Left ventricle myocardium inferior (tissue), 1 donor: ENCODE measurements at regions not wholly inside any gene's neighbourhood (a gene's known extent, or its start where the extent isn't known, plus 50 kb on each side); places are given as distances from the start of the nearest gene placed in this dataset.
A peak's percentile ranks its signal among the peaks of the same experiment; 100 is the strongest.

Experiments used
- DNase-seq: peaks from one replicate; pipeline ENCODE4 v3.0.0-alpha.2; 2020
- H3K27ac ChIP-seq: fragments of 200-600 bp; replicated peaks from 2 replicates; pipeline ENCODE4 v1.8.0; 2021
- H3K27me3 ChIP-seq: fragments of 200-600 bp; 2 replicates; pipeline ENCODE4 v1.8.0; 2021; ENCODE audit warnings: low read depth
- H3K36me3 ChIP-seq: fragments of 200-600 bp; 2 replicates; pipeline ENCODE4 v1.8.0; 2021
- H3K4me1 ChIP-seq: fragments of 200-600 bp; 2 replicates; pipeline ENCODE4 v1.8.0; 2021
- H3K4me3 ChIP-seq: fragments of 200-600 bp; 2 replicates; pipeline ENCODE4 v1.8.0; 2021; ENCODE audit warnings: mild to moderate bottlenecking, moderate library complexity
- H3K9me3 ChIP-seq: fragments of 200-600 bp; replicated peaks from 2 replicates; pipeline ENCODE4 v1.8.0; 2021
- intact Hi-C: fragments of 100-400 bp; cut with micrococcal nuclease; formaldehyde crosslinking; loops from one replicate; pipeline ENCODE4 v1.11.0; 2022
- TF ChIP-seq, protein P1 (sequence below): fragments of 200-600 bp; IDR thresholded peaks from 2 replicates; pipeline ENCODE4 v1.8.0; 2021; ENCODE audit warnings: antibody characterized with exemption, mild to moderate bottlenecking, borderline replicate concordance
- donor health status: DM: no; HTN: yes; CAD: no; lungs with severe emphysema.

DNA sequence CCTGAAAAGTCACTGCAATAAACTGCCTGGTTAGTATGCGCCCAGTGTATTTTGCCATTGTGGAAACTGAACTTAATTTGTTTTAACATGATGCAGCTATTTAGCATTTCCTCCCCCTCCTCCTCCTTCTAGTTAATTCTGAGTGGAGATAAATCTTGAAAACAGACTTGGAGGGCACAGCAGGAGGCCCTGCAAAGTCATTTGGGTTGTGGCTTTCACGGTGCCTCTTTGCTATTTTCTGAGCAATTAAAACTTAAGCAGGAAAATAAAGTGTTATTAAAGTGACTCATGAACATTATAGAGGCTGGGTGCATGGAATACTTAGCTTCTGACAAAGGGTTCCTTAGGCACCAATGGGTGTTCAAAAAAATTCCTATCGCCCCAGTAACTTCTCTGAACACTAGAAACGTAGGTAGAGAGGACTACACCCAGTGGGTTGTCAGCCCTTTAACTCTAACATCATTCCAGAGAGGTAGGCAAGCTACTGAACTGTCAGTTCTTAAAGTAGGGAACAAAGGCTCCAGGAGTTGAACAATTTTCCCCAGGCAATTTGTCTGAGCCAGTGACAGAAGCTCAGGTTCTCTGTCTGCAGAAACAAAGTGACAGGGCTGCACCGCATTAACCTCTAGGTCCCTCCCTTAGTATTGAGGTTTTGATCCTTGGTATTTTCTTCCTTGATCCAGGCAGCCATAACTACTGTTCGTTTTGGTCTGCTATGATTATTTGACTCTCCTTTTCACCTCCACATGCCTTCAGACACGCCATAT, 158.3 kb upstream of the KIT start:
- Histone ChIP-seq H3K4me3 (no peak overlapping the region), H3K27ac (no peak overlapping the region), H3K27me3 (no peaks in the 10 kb centered on the region), H3K9me3 (peaks cover 1% of the 10 kb centered on the region), H3K4me1 (no peaks in the 10 kb centered on the region), H3K36me3 (no peaks in the 10 kb centered on the region)
- TF ChIP-seq, protein P1, sequence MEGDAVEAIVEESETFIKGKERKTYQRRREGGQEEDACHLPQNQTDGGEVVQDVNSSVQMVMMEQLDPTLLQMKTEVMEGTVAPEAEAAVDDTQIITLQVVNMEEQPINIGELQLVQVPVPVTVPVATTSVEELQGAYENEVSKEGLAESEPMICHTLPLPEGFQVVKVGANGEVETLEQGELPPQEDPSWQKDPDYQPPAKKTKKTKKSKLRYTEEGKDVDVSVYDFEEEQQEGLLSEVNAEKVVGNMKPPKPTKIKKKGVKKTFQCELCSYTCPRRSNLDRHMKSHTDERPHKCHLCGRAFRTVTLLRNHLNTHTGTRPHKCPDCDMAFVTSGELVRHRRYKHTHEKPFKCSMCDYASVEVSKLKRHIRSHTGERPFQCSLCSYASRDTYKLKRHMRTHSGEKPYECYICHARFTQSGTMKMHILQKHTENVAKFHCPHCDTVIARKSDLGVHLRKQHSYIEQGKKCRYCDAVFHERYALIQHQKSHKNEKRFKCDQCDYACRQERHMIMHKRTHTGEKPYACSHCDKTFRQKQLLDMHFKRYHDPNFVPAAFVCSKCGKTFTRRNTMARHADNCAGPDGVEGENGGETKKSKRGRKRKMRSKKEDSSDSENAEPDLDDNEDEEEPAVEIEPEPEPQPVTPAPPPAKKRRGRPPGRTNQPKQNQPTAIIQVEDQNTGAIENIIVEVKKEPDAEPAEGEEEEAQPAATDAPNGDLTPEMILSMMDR: no peak
- intact Hi-C loops: no loop called here
- DNase-seq: no peak

DNA sequence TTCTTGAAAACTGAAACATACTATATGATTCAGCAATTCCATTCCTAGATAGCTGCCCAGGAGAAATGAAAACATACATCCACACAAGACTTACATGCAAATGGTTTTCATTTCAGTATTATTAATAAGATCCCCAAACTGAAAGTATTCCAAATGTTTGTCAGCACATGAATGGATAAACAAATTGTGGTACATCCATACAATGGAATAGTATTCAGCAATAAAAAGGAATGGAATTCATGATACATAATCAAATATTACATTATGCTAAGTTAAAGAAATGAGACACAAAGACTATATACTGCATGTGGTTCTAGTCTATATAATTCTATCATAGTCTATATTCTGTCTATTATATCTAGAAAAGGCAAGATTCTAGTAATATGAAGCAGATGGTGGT, 152.4 kb upstream of the KIT start:
- DNase-seq: no peak
- TF ChIP-seq, protein P1: no peak
- H3K27me3 ChIP-seq: no peaks in the 10 kb centered on the region
- H3K4me1 ChIP-seq: no peaks in the 10 kb centered on the region
- H3K27ac ChIP-seq: no peak overlapping the region
- no peak overlapping the region for H3K4me3 ChIP-seq
- intact Hi-C loops: no loop called here
- H3K36me3 ChIP-seq: no peaks in the 10 kb centered on the region
- peaks cover 23% of the 10 kb centered on the region for H3K9me3 ChIP-seq

DNA sequence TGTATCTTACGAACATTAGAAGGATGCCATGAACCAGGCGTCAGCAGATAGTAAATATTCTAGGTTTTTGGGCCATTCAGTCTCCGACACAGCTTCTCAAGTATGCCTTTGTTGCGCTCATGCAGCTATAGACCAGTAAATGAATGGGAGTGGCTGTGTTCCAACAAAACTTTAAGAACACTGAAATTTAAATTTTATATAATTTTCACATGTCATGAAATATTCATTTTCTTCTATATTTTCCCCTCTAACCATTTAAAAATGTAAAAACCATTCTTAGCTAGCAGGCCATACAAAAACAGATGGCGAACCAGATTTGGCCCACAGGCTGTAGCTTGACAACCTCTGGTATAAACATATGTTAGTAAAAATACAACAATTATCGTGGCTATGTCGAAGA, 151.8 kb upstream of the KIT start:
- TF ChIP-seq, protein P1: no peak
- DNase-seq: no peak
- Histone ChIP-seq H3K9me3 (peaks cover 23% of the 10 kb centered on the region), H3K36me3 (no peaks in the 10 kb centered on the region), H3K4me3 (no peak overlapping the region), H3K27ac (no peak overlapping the region), H3K27me3 (no peaks in the 10 kb centered on the region), H3K4me1 (no peaks in the 10 kb centered on the region)
- intact Hi-C loops: no loop called here

DNA sequence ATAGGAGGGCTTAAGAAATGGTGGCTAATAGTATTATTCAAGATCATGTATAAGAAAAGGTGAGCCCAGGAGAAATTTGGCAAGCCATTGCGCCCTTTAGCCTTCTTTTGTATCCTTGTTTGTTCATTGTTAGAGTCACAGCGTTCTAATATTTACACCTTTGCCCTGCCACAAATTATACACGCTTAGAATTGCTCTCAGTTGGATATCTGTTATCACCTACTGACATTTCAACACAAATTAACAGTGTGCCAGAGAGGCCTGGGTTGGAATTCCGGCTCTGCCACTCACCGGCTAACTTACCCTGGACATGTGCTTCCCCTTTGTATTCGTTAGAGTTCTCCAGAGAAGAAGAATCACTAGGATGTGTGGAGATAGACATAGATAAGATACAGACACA, 148.7 kb upstream of the KIT start:
- DNase-seq: no peak
- peaks cover 23% of the 10 kb centered on the region for H3K9me3 ChIP-seq
- no peak overlapping the region for H3K4me3 ChIP-seq
- intact Hi-C loops: no loop called here
- no peaks in the 10 kb centered on the region for H3K36me3 ChIP-seq
- no peak overlapping the region for H3K27ac ChIP-seq
- no peaks in the 10 kb centered on the region for H3K4me1 ChIP-seq
- TF ChIP-seq, protein P1: no peak
- no peaks in the 10 kb centered on the region for H3K27me3 ChIP-seq

DNA sequence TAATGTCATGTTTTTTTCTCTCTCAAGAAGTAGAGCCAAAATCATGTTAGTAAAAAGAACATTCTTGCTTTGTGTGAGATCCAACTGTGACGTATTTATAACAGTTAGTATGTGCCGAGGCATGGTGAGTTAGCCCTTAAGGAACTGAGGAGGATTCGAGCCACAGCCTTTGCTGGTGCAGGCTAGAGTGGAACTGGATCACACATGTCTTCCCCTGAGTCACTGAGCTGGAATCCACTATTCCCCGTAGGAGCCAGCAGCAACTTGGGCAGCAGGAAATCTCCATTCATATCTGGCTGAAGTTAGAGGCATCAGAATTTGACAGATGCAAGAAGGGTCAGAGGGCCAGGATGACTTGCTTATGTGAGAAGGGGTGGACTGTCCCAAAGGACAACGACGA, 144.6 kb upstream of the KIT start:
- no peaks in the 10 kb centered on the region for H3K4me1 ChIP-seq
- intact Hi-C loops: no loop called here
- no peaks in the 10 kb centered on the region for H3K9me3 ChIP-seq
- H3K36me3 ChIP-seq: no peaks in the 10 kb centered on the region
- no peak overlapping the region for H3K27ac ChIP-seq
- no peak overlapping the region for H3K4me3 ChIP-seq
- TF ChIP-seq, protein P1: no peak
- peak; percentile 26 for DNase-seq
- no peaks in the 10 kb centered on the region for H3K27me3 ChIP-seq
